Neutrophil (primary cell): ENCODE measurements at regions not wholly inside any gene's neighbourhood (a gene's known extent, or its start where the extent isn't known, plus 50 kb on each side); places are given as distances from the start of the nearest gene placed in this dataset.
"Not testable (repeated sequence)": the region's sequence is repeated elsewhere in the genome, so short reads cannot be mapped to it uniquely, and the experiment has no call there.

Experiments used
- H3K27ac ChIP-seq: fragments of 200-600 bp; sonication (generic); 2 replicates; pipeline ENCODE4 v1.5.1; 2016; ENCODE audit warnings: mild to moderate bottlenecking, moderate library complexity
- H3K27me3 ChIP-seq: fragments of 200-600 bp; sonication (generic); 2 replicates; pipeline ENCODE4 v1.6.0; 2016; ENCODE audit warnings: mild to moderate bottlenecking
- H3K36me3 ChIP-seq: fragments of 200-600 bp; sonication (generic); 2 replicates; pipeline ENCODE4 v1.5.1; 2017
- H3K4me1 ChIP-seq, 2 experiments: fragments of 200-600 bp in 1 of 2; sonication (generic) in 1 of 2; 1 replicate in 1 of 2; 2 replicates in 1 of 2; pipeline versions ENCODE4 v1.5.1 to v1.6.1; 2013 to 2016; ENCODE audit warnings: low read depth in 1 of 2, low read length in 1 of 2, mild to moderate bottlenecking in 1 of 2, moderate library complexity in 1 of 2; ENCODE audit not compliant: control insufficient read depth in 1 of 2, insufficient read depth in 1 of 2
- H3K4me3 ChIP-seq, 2 experiments: fragments of 200-600 bp in 1 of 2; sonication (generic) in 1 of 2; 1 replicate in 1 of 2; 2 replicates in 1 of 2; pipeline ENCODE4 v1.5.1; 2013 to 2016; ENCODE audit warnings: low read depth in 1 of 2, low read length in 1 of 2, mild to moderate bottlenecking in 1 of 2, moderate library complexity in 1 of 2
- H3K9me3 ChIP-seq: fragments of 200-600 bp; sonication (generic); 2 replicates; pipeline ENCODE4 v1.5.1; 2016
- CTCF ChIP-seq: fragments of 200-600 bp; sonication (generic); IDR thresholded peaks from 2 replicates; pipeline ENCODE4 v1.5.1; 2016; ENCODE audit warnings: antibody characterized with exemption

GRCh38 chr7:65722361-65722792, 150.5 kb upstream of the VKORC1L1 start:
- Histone ChIP-seq H3K27me3 (no peaks in the 10 kb centered on the region), H3K27ac (no peak overlapping the region), H3K4me1 (peaks cover 6 to 13% of the 10 kb centered on the region in 2 experiments), H3K4me3 (no peak overlapping the region), H3K9me3 (no peaks in the 10 kb centered on the region), H3K36me3 (no peaks in the 10 kb centered on the region)
- peak; percentile 81 for TF ChIP-seq CTCF

GRCh38 chr7:65727182-65727581, 145.7 kb upstream of the VKORC1L1 start:
- peaks cover 11 to 22% of the 10 kb centered on the region in 2 experiments for H3K4me1 ChIP-seq
- H3K9me3 ChIP-seq, H3K27ac ChIP-seq, H3K36me3 ChIP-seq, H3K27me3 ChIP-seq, H3K4me3 ChIP-seq: not testable (repeated sequence)

- Histone ChIP-seq H3K27ac (no peak overlapping the region), H3K9me3 (no peaks in the 10 kb centered on the region), H3K36me3 (peaks cover 11% of the 10 kb centered on the region), H3K27me3 (peaks cover 8% of the 10 kb centered on the region), H3K4me1 (peaks cover 5 to 9% of the 10 kb centered on the region in 2 experiments), H3K4me3 (peak overlapping the region; percentile 32 to 44)
- TF ChIP-seq CTCF = no peak
Observed at GRCh38 chr7:65731129-65731528, 141.7 kb upstream of the VKORC1L1 start.

- Histone ChIP-seq H3K4me3 (peak overlapping the region; percentile 32 to 44), H3K4me1 (peaks cover 5 to 9% of the 10 kb centered on the region in 2 experiments), H3K27me3 (peaks cover 8% of the 10 kb centered on the region), H3K9me3 (no peaks in the 10 kb centered on the region), H3K36me3 (peaks cover 11% of the 10 kb centered on the region), H3K27ac (no peak overlapping the region)
- TF ChIP-seq CTCF = no peak
Observed at GRCh38 chr7:65731562-65732035, 141.3 kb upstream of the VKORC1L1 start.

- Histone ChIP-seq H3K27ac (no peak overlapping the region), H3K36me3 (no peaks in the 10 kb centered on the region), H3K4me1 (peaks cover 0 to 1% of the 10 kb centered on the region in 2 experiments), H3K4me3 (no peak overlapping the region), H3K9me3 (no peaks in the 10 kb centered on the region), H3K27me3 (no peaks in the 10 kb centered on the region)
- TF ChIP-seq CTCF = no peak
Observed at GRCh38 chr7:65744406-65744805, 128.5 kb upstream of the VKORC1L1 start.

- no peak for TF ChIP-seq CTCF
Observed at GRCh38 chr7:65746398-65746669, 126.5 kb upstream of the VKORC1L1 start.

More at GRCh38 chr7:65746398-65746669, 126.5 kb upstream of the VKORC1L1 start:
- H3K36me3 ChIP-seq = no peaks in the 10 kb centered on the region
- H3K4me3 ChIP-seq = no peak overlapping the region
- no peaks in the 10 kb centered on the region for H3K9me3 ChIP-seq
- no peaks in the 10 kb centered on the region for H3K27me3 ChIP-seq
- H3K27ac ChIP-seq = no peak overlapping the region
- H3K4me1 ChIP-seq = peaks cover 11% of the 10 kb centered on the region in 2 experiments
